NOMO-1 treated with DMSO at 0.1 percent for 48 hours (cell line): ENCODE measurements at regions not wholly inside any gene's neighbourhood (a gene's known extent, or its start where the extent isn't known, plus 50 kb on each side); places are given as distances from the start of the nearest gene placed in this dataset.

Experiments
- DNase-seq: peaks from one replicate; lab custom pipeline; 2025; ENCODE audit not compliant: unreplicated experiment; lab: John Stamatoyannopoulos, UW

GRCh38 chr2:35378791-35379190 lies 976.8 kb upstream of the CRIM1 start:
- no peak for DNase-seq

DNA sequence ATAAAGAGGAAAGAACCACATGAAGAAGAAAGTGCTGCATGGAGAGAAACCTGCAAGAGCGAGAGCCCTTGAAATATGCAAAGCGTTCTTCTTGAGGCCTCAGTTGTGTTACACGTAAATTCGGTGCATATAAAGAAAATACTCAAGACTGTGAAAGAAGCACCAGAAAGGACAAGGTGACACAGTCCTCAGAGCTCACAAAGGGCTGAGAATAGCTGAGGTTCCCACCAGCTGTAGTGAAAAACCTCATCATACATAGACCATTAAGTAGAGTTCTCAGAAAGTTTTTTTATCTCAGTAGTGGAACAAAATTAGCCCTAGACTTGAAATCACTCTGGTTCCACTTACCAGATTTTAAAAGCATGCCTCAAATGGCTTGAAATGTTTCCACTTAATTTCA lies 980.7 kb upstream of the CRIM1 start:
- no peak for DNase-seq

- no peak for DNase-seq
Measured at GRCh38 chr2:35365859-35366258, 989.7 kb upstream of the CRIM1 start.

DNA sequence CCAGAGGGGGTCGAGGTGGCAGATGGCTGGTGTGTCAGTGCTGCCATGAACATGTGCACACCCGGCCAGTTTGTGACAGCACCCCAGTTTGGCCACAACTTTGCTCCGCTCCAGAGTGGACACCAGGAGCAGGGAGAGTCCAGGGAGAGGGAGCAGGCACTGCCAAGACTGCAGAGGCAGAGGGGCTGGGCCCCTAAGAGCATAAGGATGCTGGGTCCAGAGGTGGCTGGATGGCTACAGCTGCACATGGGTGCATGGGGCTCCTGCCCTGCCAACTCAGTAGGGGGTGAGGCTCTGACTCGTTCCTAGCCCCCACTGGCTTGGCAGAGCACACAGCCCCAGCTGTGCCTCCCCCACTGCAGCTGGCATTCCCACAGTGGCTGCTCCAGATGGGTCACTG lies 999.2 kb upstream of the CRIM1 start:
- DNase-seq = no peak

- no peak for DNase-seq
Measured at GRCh38 chr2:35355056-35355455, 1000.5 kb upstream of the CRIM1 start.

GRCh38 chr2:35347561-35347960 lies 1008.0 kb upstream of the CRIM1 start:
- DNase-seq = no peak

DNA sequence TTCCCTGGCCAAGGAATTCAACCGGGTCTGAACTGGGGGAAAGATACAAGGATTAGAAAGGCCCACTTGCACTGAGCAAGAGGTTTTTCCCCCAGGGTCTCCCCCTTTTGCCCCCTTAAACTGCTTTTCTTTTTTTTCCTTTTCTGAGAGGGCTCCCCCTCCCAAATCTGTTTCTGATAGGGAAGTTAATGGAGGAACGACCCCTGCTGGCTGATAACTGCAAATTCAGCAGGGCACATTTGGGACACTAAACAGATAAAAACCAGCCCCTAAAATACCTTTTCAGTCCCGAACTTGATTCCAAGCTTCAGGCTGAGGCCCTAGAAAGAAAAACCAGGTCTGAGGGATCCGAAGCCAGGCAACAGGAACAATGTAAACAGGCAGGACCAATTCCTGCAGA lies 1012.4 kb upstream of the CRIM1 start:
- no peak for DNase-seq

DNA sequence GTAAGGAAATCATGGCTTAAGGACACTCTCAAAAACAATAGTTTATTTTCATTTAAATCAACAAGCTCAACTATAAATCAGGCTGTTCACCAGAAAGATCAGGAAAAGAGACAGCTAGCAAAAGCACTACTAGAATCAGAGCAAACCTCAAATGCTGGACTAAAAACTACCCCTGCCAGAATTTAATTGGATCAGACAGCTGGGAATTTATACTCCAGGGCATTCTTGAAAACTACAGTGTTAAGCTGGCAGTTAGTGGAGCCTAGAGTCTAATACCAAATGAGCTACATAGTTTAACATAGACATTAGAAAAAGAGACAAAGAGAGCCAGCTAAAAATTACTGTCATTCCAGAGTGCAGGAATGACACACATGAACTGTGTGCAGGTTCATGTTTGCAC lies 1016.4 kb upstream of the CRIM1 start:
- DNase-seq = no peak

DNA sequence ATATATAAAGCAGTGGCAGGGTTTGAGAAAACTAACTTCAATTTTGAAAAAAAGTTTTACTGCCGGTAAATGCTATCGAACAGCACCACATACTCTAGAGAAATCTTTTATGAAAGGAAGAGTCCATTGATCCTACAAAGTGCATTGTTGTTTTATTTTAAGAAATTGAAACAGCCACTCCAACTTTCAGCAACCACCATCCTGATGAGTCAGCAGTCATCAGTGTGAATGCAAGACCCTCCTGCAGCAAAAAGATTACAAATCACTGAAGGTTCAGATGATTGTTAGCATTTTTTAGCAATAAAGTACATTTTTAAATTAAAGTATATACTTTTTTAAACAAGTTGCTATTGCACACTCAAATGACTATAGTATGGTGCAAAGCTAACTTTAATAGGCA lies 1017.7 kb upstream of the CRIM1 start:
- no peak for DNase-seq

GRCh38 chr2:35314049-35314448 lies 1041.5 kb upstream of the CRIM1 start:
- DNase-seq = no peak

- no peak for DNase-seq
Measured at GRCh38 chr2:35301369-35301768, 1054.2 kb upstream of the CRIM1 start.

GRCh38 chr2:35298493-35298892 lies 1057.1 kb upstream of the CRIM1 start:
- no peak for DNase-seq

- DNase-seq = no peak
Measured at GRCh38 chr2:35297403-35297802, 1058.2 kb upstream of the CRIM1 start.

- no peak for DNase-seq
Measured at GRCh38 chr2:35294636-35295263, 1060.8 kb upstream of the CRIM1 start.

DNA sequence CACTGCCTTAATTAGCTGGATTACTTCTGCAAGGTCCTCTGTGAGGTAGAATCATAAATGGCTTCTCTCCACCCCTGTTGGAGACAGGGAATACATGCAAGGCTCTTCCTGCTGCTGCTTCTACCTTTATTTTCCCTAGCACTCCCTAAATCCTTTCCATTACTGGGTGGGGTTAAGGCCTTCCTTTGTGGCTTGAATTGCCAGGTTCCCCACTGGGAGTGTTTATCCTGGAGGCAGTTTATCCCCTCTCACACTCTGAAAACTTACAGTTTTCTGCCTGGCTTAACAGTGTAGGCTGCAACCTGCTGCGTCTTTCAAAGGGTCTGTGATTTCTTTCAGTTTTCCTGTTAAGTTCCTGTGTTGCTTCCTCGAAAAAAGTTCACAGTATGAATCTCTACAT lies 1062.3 kb upstream of the CRIM1 start:
- no peak for DNase-seq

DNA sequence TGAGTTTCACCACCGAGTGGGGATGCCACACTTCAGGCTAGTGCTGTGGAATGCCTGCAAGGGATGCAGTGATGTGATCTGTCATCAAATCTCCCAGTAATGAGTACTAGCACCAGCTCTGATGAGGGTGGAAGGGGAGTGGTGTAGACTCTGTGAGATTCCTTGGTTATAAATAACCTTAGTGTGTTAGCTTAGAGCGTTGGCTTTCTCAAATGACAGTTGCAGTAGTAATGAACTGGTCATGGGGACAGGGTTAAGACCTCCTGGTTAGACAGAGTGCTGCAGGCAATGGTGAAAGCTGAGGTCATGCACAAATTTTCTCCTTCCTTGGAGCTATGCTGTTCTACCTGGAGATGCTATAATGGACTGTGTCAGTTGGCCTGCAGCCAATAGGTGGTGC lies 1063.4 kb upstream of the CRIM1 start:
- no peak for DNase-seq

- no peak for DNase-seq
Measured at GRCh38 chr2:35281702-35282101, 1073.9 kb upstream of the CRIM1 start.

- DNase-seq = no peak
Measured at GRCh38 chr2:35255826-35256225, 1099.8 kb upstream of the CRIM1 start.

GRCh38 chr2:35251156-35251555 lies 1104.4 kb upstream of the CRIM1 start:
- no peak for DNase-seq

GRCh38 chr2:35246702-35247101 lies 1108.9 kb upstream of the CRIM1 start:
- DNase-seq = no peak

- no peak for DNase-seq
Measured at GRCh38 chr2:35228584-35228983, 1127.0 kb upstream of the CRIM1 start.

DNA sequence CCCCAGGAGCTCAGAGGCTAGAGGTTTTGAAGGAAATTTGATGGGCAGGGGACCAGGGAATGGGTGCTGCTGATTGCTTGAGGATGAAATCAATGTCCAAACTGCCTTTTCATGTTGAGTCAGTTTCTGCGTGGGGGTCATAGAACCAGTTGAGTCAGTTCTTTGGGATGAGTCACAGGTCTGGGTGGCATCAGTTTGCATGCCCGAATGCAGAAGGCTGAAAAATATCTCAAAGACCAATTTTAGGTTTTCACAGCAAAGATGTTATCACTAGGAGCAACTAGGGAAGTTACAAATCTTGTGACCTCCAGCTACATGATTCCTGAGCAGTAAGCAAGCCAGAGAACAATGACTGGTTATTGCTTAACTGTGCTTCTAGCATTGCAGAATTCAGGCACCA lies 1135.1 kb upstream of the CRIM1 start:
- no peak for DNase-seq

DNA sequence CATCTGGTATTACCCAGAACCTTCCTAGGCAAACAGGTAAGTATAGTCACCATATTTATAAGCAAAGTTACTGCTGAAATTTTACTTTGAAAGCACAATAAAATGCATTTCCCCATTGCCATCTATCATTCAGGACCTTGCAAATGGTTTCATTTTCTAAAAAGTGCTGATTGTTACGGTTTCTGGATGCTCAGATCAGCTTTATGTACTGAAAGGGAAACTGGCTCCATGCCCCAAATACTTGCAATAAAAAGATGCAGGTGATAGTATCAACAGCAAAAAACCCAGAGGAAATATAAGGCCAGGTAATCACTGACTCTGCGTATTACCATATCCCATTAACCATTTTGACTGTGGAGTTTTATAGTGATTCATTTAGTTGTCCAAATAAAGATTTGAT lies 1150.7 kb upstream of the CRIM1 start:
- DNase-seq = no peak

DNA sequence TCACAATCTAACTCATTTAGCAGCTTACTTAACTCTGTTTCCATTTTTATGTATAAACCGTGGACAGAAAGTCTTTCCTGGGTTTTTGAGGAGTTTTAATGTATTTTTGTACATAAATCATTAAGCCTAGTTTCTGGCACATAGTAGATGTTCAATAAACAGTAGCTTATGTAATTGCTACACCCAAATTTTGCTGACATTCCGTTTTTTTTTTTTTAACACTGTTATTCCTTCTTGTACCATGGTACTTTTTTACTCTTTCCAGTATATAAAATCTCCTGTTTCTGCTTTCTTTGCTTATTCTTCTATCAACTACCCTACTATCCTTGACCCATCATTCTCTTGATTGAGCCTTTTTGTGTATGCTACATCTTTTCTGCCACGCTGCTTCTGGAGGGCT lies 1151.3 kb upstream of the CRIM1 start:
- DNase-seq = no peak
